WERI-Rb-1 (cell line): ENCODE measurements at regions not wholly inside any gene's neighbourhood (a gene's known extent, or its start where the extent isn't known, plus 50 kb on each side); places are given as distances from the start of the nearest gene placed in this dataset.

Experiments used
- DNase-seq: peaks from one replicate; pipeline ENCODE4 v3.0.0-alpha.2; 2020
- H3K27ac ChIP-seq: fragments of 250-450 bp; sonication (Bioruptor Pico); 2 replicates; pipeline ENCODE4 v1.5.1; 2020; ENCODE audit warnings: mild to moderate bottlenecking, moderate library complexity
- H3K27me3 ChIP-seq: fragments of 250-450 bp; sonication (Bioruptor Pico); 2 replicates; pipeline ENCODE4 v1.5.1; 2021; ENCODE audit warnings: mild to moderate bottlenecking, low read depth, moderate library complexity; ENCODE audit not compliant: insufficient read depth, severe bottlenecking
- H3K36me3 ChIP-seq: fragments of 250-450 bp; sonication (Bioruptor Pico); 2 replicates; pipeline ENCODE4 v1.5.1; 2020; ENCODE audit warnings: mild to moderate bottlenecking, moderate library complexity
- H3K4me3 ChIP-seq: 2 replicates; pipeline ENCODE4 v1.5.1; 2011; ENCODE audit warnings: low read depth, mild to moderate bottlenecking, control low read depth, low read length
- H3K9me3 ChIP-seq: fragments of 250-450 bp; sonication (Bioruptor Pico); 2 replicates; pipeline ENCODE4 v1.5.1; 2021; ENCODE audit warnings: mild to moderate bottlenecking, moderate library complexity; ENCODE audit not compliant: severe bottlenecking
- TF ChIP-seq, protein P1 (sequence below): IDR thresholded peaks from 2 replicates; pipeline ENCODE4 v1.5.1; 2011; ENCODE audit warnings: low read depth, mild to moderate bottlenecking, control low read depth, inconsistent platforms, low read length

DNA sequence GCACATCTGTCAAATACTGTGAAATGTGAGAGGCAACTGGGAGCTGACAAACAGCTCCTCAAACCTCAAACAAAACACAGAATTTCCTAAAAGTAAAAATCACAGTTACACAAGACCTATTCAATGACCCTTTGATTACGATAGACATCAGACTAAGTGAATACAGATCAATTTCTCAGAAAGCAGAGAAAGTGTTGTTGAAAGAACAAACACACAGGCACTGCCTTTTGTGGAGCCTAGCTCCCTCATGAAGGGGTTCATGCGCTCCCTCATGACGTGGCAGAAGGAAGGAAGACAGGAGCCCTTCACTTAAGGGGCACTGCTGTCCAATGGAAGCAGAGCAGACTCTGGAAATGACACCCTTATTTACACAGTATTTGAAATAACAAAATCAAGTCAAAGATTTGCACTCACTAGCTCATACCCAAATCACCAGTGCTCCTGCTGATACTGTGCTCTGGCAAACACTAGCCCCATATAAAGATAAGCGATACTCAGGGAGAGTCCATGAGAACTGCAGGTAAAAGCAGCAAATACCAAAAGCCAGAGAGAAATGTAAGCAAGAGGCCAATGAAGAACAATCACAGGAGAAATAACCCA lies 144.9 kb downstream of the KLF12 start:
- Histone ChIP-seq H3K4me3 (no peak overlapping the region), H3K27ac (no peak overlapping the region), H3K36me3 (no peaks in the 10 kb centered on the region; the same call in 1 of the 2 replicates), H3K27me3 (no peaks in the 10 kb centered on the region), H3K9me3 (no peaks in the 10 kb centered on the region)
- TF ChIP-seq, protein P1, sequence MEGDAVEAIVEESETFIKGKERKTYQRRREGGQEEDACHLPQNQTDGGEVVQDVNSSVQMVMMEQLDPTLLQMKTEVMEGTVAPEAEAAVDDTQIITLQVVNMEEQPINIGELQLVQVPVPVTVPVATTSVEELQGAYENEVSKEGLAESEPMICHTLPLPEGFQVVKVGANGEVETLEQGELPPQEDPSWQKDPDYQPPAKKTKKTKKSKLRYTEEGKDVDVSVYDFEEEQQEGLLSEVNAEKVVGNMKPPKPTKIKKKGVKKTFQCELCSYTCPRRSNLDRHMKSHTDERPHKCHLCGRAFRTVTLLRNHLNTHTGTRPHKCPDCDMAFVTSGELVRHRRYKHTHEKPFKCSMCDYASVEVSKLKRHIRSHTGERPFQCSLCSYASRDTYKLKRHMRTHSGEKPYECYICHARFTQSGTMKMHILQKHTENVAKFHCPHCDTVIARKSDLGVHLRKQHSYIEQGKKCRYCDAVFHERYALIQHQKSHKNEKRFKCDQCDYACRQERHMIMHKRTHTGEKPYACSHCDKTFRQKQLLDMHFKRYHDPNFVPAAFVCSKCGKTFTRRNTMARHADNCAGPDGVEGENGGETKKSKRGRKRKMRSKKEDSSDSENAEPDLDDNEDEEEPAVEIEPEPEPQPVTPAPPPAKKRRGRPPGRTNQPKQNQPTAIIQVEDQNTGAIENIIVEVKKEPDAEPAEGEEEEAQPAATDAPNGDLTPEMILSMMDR: no peak
- no peak for DNase-seq

DNA sequence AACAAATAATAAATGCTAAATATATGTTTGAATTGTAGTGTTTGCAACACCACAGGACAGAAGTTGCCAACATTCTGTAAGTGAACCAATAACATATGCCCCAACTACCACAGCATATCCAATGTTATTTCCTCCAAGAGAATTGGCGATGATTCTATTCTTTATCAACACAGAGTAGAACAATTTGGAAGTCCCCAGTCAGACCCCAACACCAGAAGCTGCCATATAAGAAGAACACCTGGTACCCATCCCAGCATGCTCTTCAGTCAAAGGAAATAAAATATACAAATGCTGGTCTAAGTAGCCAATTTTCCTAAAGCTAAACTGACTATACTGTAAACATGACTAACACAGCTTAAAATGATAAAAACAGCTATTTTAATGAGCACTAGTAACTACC lies 145.7 kb downstream of the KLF12 start:
- TF ChIP-seq, protein P1: no peak
- no peaks in the 10 kb centered on the region for H3K9me3 ChIP-seq
- no peak overlapping the region for H3K27ac ChIP-seq
- DNase-seq: no peak
- H3K4me3 ChIP-seq: no peak overlapping the region
- H3K36me3 ChIP-seq: no peaks in the 10 kb centered on the region; the same call in 1 of the 2 replicates
- no peaks in the 10 kb centered on the region for H3K27me3 ChIP-seq

DNA sequence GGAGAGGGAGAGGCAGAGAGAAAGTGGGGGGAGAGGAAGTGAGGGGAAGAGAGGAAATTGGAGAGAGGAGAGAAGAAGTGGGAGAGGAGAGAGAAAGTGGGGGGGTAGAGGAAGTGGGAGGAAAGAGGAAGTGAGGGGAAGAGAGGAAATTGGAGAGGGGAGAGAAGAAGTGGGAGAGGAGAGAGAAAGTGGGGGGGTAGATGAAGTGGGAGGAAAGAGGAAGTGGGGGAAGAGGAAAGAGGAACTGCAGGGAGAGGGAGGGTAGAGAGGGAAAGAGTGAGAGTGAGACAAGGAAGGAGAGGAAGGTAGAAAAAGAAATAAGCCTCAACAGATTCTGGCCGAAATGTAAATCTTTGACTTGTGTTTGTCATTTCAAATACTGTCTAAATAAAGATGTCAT lies 146.6 kb downstream of the KLF12 start:
- Histone ChIP-seq H3K9me3 (no peaks in the 10 kb centered on the region), H3K27me3 (no peaks in the 10 kb centered on the region), H3K36me3 (no peaks in the 10 kb centered on the region; the same call in 1 of the 2 replicates), H3K4me3 (no peak overlapping the region), H3K27ac (no peak overlapping the region)
- TF ChIP-seq, protein P1: no peak
- no peak for DNase-seq

DNA sequence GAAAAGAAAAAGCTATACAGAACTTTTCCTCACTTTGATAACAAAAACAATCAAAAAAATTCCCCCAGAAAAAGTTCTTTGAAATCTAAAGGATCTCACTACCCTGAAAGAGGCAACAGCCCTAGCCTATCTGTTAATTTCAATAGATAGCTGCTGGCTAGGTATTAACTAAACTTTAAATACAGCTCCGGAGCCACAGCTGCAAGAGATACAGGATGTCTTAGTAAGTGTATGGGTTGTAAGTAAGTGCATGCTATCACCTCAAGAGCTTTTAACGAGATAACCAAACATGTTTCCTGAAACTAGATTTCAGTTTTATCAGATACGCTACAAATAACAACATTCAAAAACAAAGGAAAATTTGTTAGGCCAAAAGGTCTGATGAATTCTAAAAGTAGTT lies 148.4 kb downstream of the KLF12 start:
- Histone ChIP-seq H3K27me3 (no peaks in the 10 kb centered on the region), H3K36me3 (no peaks in the 10 kb centered on the region; the same call in 1 of the 2 replicates), H3K27ac (no peak overlapping the region), H3K4me3 (no peak overlapping the region), H3K9me3 (no peaks in the 10 kb centered on the region)
- no peak for DNase-seq
- TF ChIP-seq, protein P1: no peak

DNA sequence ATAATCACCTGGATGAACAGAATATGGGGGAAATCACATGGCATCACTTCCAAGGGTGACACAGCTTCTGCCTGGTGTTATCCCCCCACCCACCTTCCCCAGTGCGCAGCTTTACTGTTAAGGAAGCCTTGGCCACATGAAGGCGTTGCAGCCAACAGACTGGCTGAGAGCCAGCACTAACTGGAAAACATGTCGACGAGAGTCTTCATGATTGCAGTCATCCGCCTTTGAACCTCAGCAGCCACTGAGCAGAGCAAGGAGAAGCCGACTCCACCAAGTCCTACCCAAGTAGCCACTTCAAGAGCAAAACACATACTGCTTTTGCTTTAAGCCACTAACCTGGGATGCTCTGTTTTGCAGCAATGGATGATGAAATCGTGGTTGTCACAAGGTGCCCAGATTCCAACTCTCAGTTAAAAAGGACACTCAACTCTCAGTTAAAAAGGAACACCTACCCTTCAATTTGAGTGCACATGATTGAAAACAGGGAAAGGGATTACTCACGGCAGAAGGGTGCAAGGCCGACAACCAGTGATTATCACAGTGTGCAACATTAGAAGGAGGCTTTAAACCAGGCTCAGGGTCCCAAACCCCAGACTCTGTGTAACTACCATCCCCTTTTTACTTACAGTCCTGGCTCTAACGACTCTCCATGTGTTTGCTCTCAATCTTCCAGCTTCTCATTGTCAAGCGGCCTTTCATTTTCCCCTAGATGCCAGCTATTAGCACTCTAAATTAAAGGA lies 149.1 kb downstream of the KLF12 start:
- no peak overlapping the region for H3K27ac ChIP-seq
- TF ChIP-seq, protein P1: no peak
- DNase-seq: no peak

More for the DNA sequence above, 149.1 kb downstream of the KLF12 start:
- H3K36me3 ChIP-seq: no peaks in the 10 kb centered on the region; the same call in 1 of the 2 replicates
- H3K27me3 ChIP-seq: no peaks in the 10 kb centered on the region
- H3K4me3 ChIP-seq: no peak overlapping the region
- no peaks in the 10 kb centered on the region for H3K9me3 ChIP-seq
